RWPE2 (cell line): ENCODE measurements at regions not wholly inside any gene's neighbourhood (a gene's known extent, or its start where the extent isn't known, plus 50 kb on each side); places are given as distances from the start of the nearest gene placed in this dataset.

Experiments
- ATAC-seq: fragments of 200-7000 bp; cut with Tn5 transposase; 3 replicates; pipeline ENCODE4 v1.9.1; 2021; ENCODE audit warnings: low read depth
- DNase-seq: peaks from one replicate; pipeline ENCODE4 v3.0.0-alpha.2; 2020; ENCODE audit warnings: low spot score
- H3K27ac ChIP-seq: fragments of 450-650 bp; 2 replicates; pipeline ENCODE4 v1.5.1; 2017; ENCODE audit warnings: mild to moderate bottlenecking; ENCODE audit not compliant: poor library complexity, severe bottlenecking
- H3K27me3 ChIP-seq: fragments of 250-450 bp; sonication (Bioruptor Pico); 2 replicates; pipeline ENCODE4 v1.5.1; 2021; ENCODE audit warnings: mild to moderate bottlenecking, moderate library complexity; ENCODE audit not compliant: insufficient read depth, poor library complexity, severe bottlenecking
- H3K36me3 ChIP-seq: fragments of 250-450 bp; sonication (Bioruptor Pico); 2 replicates; pipeline ENCODE4 v1.5.1; 2020; ENCODE audit warnings: low read depth, mild to moderate bottlenecking, moderate library complexity
- H3K4me1 ChIP-seq: fragments of 250-450 bp; sonication (Bioruptor Pico); 2 replicates; pipeline ENCODE4 v1.5.1; 2021; ENCODE audit warnings: mild to moderate bottlenecking, moderate library complexity; ENCODE audit not compliant: insufficient read depth, poor library complexity, severe bottlenecking
- H3K4me3 ChIP-seq: fragments of 250-450 bp; sonication (Bioruptor Pico); 2 replicates; pipeline ENCODE4 v1.5.1; 2021; ENCODE audit warnings: mild to moderate bottlenecking, moderate library complexity; ENCODE audit not compliant: severe bottlenecking
- H3K9me3 ChIP-seq: fragments of 250-450 bp; sonication (Bioruptor Pico); 2 replicates; pipeline ENCODE4 v1.5.1; 2021; ENCODE audit warnings: mild to moderate bottlenecking, moderate library complexity; ENCODE audit not compliant: severe bottlenecking
- TF ChIP-seq, protein P1 (sequence below): fragments of 450-650 bp; IDR thresholded peaks from one replicate; pipeline ENCODE4 v1.5.1; 2017; ENCODE audit warnings: mild to moderate bottlenecking, moderate library complexity; ENCODE audit not compliant: poor library complexity, severe bottlenecking

DNA sequence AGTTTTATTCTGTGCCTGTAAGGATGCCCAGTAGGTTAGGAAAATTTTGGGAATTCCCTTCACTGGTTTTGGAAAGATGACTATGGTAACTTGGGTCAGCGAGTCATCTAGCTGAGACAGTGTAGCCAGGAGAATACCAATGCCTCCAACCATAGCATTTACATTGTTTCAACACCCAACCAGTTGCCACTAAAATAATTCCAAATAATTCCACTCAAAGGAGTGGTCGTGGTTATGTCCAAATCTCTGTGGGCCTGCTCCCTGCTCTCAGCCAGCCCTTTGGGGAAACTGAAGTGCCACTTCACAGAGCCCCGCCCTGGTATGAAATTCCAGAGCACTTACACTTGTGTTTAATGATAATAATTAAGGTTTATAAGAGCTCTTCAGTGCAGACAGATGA is 310.5 kb downstream of the PLK2 start:
- Histone ChIP-seq H3K27ac (no peak overlapping the region), H3K9me3 (no peaks in the 10 kb centered on the region), H3K4me1 (peaks cover 5% of the 10 kb centered on the region), H3K36me3 (no peaks in the 10 kb centered on the region), H3K27me3 (no peaks in the 10 kb centered on the region), H3K4me3 (no peak overlapping the region)
- ATAC-seq (peak; percentile 48; the same call in 2 of the 3 replicates), DNase-seq (no peak)
- TF ChIP-seq, protein P1, sequence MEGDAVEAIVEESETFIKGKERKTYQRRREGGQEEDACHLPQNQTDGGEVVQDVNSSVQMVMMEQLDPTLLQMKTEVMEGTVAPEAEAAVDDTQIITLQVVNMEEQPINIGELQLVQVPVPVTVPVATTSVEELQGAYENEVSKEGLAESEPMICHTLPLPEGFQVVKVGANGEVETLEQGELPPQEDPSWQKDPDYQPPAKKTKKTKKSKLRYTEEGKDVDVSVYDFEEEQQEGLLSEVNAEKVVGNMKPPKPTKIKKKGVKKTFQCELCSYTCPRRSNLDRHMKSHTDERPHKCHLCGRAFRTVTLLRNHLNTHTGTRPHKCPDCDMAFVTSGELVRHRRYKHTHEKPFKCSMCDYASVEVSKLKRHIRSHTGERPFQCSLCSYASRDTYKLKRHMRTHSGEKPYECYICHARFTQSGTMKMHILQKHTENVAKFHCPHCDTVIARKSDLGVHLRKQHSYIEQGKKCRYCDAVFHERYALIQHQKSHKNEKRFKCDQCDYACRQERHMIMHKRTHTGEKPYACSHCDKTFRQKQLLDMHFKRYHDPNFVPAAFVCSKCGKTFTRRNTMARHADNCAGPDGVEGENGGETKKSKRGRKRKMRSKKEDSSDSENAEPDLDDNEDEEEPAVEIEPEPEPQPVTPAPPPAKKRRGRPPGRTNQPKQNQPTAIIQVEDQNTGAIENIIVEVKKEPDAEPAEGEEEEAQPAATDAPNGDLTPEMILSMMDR, result no peak

DNA sequence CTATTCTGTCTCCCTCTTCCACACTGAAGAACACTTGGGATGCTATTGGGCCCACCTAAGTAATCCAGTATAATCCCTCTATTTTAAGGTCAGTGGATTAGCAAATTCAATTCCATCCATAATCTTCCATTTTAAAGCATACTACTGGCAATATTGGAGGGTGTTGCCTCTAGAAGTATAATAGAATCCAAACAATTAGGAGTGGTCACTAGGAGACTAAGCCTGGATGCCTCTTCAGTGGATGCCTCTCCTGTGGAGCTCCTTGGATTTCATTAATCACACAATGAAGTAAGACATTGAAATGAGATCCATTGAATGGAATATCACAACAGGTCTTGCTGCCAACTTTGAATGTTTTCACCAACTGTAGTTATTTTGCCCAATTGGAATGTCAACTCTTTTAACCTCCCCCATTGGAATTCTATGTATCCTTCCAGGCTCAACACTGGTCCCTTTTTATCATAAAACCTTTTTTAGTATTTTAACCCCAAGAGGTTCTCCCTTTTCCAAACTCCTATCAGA is 311.6 kb downstream of the PLK2 start:
- DNase-seq, result no peak

DNA sequence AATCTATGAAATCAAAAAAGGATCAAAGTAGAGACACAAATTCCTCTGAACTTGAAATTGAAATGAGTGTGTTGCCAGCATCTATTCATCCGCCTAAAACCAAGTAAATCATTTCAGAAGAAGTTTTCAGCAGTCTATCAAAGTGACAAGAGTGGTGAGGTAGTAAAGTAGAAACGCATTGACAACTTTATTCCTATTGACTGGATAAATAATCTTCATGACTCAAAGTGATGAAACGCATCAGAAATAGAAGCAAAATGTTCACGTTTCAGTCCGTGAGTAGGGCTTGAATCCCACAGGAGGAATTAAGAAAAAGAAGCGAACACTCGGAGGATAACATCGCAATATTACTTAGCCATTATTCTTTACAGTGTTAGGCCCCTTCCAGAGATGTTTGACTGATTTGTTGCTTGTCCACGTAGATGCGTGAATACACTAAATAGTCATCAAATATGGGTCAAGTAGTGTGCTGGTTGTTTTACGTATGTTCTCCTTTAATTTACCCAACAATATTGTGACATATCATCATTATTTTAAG is 314.4 kb downstream of the PLK2 start:
- Histone ChIP-seq H3K4me1 (no peaks in the 10 kb centered on the region), H3K4me3 (no peak overlapping the region), H3K9me3 (no peaks in the 10 kb centered on the region), H3K27me3 (no peaks in the 10 kb centered on the region), H3K27ac (no peak overlapping the region), H3K36me3 (no peaks in the 10 kb centered on the region)
- ATAC-seq (no peak), DNase-seq (no peak)
- TF ChIP-seq, protein P1, result no peak

More for the DNA sequence above, 311.6 kb downstream of the PLK2 start:
- H3K36me3 ChIP-seq, result no peaks in the 10 kb centered on the region
- H3K27ac ChIP-seq, result no peak overlapping the region
- TF ChIP-seq, protein P1, result no peak
- no peaks in the 10 kb centered on the region for H3K27me3 ChIP-seq
- no peak overlapping the region for H3K4me3 ChIP-seq
- no peaks in the 10 kb centered on the region for H3K9me3 ChIP-seq
- ATAC-seq, result no peak
- H3K4me1 ChIP-seq, result peaks cover 5% of the 10 kb centered on the region

DNA sequence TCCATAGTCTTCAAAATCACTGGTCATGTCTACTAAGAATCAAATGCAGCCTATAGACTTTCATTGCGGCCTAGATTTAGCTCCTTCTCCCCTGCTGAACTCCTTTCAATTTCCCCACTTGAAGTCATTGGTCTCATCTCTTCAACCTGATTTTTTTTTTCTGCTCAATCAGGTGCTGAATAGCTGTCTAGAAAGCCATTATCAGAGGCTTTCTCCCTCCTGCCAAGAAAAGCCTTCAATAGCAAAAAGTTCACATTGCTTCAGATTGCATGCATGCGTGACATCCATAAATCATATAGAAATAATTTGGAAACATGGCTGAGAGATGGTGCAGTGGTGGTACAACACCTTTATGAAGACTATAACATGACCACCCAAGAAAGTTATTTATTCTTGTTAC is 316.2 kb downstream of the PLK2 start:
- DNase-seq (no peak), ATAC-seq (no peak)
- TF ChIP-seq, protein P1, result no peak
- Histone ChIP-seq H3K4me1 (no peaks in the 10 kb centered on the region), H3K4me3 (no peak overlapping the region), H3K27me3 (no peaks in the 10 kb centered on the region), H3K9me3 (no peaks in the 10 kb centered on the region), H3K27ac (no peak overlapping the region), H3K36me3 (no peaks in the 10 kb centered on the region)

DNA sequence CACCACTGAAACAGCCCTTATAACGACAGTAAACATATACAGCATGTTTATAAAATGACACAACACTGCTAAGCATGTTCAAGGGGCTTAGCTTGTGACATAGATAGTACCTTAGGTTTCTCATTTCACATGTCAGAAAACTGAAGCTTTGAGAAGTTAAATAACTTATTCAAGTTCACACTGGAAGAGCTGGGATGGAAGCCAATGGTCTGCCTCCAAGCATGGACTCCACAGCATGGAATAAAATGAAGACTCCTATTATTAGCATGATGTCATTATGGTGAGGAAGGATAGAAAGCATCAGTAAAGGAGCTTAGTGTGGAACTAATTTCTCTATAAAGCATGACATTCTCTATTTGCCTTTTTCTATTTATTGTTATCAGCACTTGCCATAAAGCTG is 316.7 kb downstream of the PLK2 start:
- Histone ChIP-seq H3K9me3 (no peaks in the 10 kb centered on the region), H3K36me3 (no peaks in the 10 kb centered on the region), H3K4me1 (no peaks in the 10 kb centered on the region), H3K27ac (no peak overlapping the region), H3K4me3 (no peak overlapping the region), H3K27me3 (no peaks in the 10 kb centered on the region)
- DNase-seq (no peak), ATAC-seq (no peak)
- TF ChIP-seq, protein P1, result no peak
